H1 (cell line): ENCODE measurements at regions not wholly inside any gene's neighbourhood (a gene's known extent, or its start where the extent isn't known, plus 50 kb on each side); places are given as distances from the start of the nearest gene placed in this dataset.

ENCODE experiments used
- CTCF ChIA-PET: fragments of 300-600 bp; sonication (Branson Sonifier 250); formaldehyde crosslinking; loops from one replicate; lab custom pipeline; 2021; ENCODE audit not compliant: partially characterized antibody; lab: Charles Lee
- POLR2A ChIA-PET: fragments of 300-600 bp; sonication (Branson Sonifier 250); formaldehyde crosslinking; loops from one replicate; lab custom pipeline; 2021; ENCODE audit warnings: inconsistent platforms; ENCODE audit not compliant: partially characterized antibody; lab: Charles Lee
- DNase-seq, 2 experiments: peaks; one replicate each; pipeline versions ENCODE4 v3.0.0 to v3.0.0-alpha.2; 2010 to 2022; ENCODE audit warnings: low spot score in 2 of 2, low read depth in 1 of 2, mixed read lengths in 1 of 2
- FAIRE-seq: peaks from 2 replicates; lab custom pipeline; 2011; peaks lifted over from hg19 to GRCh38; lab: Jason Lieb, UNC
- H2AFZ ChIP-seq: 2 replicates; pipeline ENCODE4 v1.8.1; 2012; ENCODE audit warnings: low read length, inconsistent platforms
- H2AK5ac ChIP-seq: 2 replicates; pipeline ENCODE4 v1.6.1; 2013; ENCODE audit warnings: low read depth, low read length
- H2BK120ac ChIP-seq: replicated peaks from 2 replicates; pipeline ENCODE3; 2013; ENCODE audit warnings: low read depth, low read length, inconsistent platforms
- H2BK12ac ChIP-seq: 2 replicates; pipeline ENCODE4 v1.6.1; 2013; ENCODE audit warnings: low read depth, low read length
- H2BK15ac ChIP-seq: 2 replicates; pipeline ENCODE4 v1.6.1; 2013; ENCODE audit warnings: low read length
- H2BK20ac ChIP-seq: 2 replicates; pipeline ENCODE4 v1.6.1; 2013; ENCODE audit warnings: low read length
- H2BK5ac ChIP-seq: 2 replicates; pipeline ENCODE4 v1.6.1; 2013; ENCODE audit warnings: low read depth, low read length
- H3K14ac ChIP-seq: 2 replicates; pipeline ENCODE4 v1.6.1; 2013; ENCODE audit warnings: inconsistent platforms; ENCODE audit not compliant: insufficient read length
- H3K18ac ChIP-seq: 2 replicates; pipeline ENCODE4 v1.6.1; 2013; ENCODE audit warnings: low read length; ENCODE audit errors: extremely low read depth
- H3K23ac ChIP-seq: 2 replicates; pipeline ENCODE4 v1.6.1; 2013; ENCODE audit warnings: inconsistent platforms; ENCODE audit not compliant: insufficient read length
- H3K23me2 ChIP-seq: 2 replicates; pipeline ENCODE4 v1.6.1; 2013; ENCODE audit warnings: low read depth, low read length
- H3K27ac ChIP-seq: 2 replicates; pipeline ENCODE4 v1.6.1; 2011; ENCODE audit warnings: low read depth, low read length, inconsistent platforms
- H3K27me3 ChIP-seq, 4 experiments: replicated peaks in 1 of 4; 1 replicate in 1 of 4; 2 replicates in 3 of 4; pipeline versions ENCODE4 v1.6.1 to v1.8.1; 2011 to 2013; ENCODE audit warnings: low read length in 3 of 4, mild to moderate bottlenecking in 3 of 4, inconsistent platforms in 2 of 4, mixed read lengths in 2 of 4, moderate library complexity in 1 of 4; ENCODE audit not compliant: control insufficient read depth in 3 of 4, insufficient read depth in 3 of 4; ENCODE audit errors: extremely low read depth in 1 of 4
- H3K36me3 ChIP-seq, 4 experiments: 2 replicates each; pipeline versions ENCODE4 v1.6.1 to v1.8.1; 2011 to 2013; ENCODE audit warnings: mild to moderate bottlenecking in 4 of 4, low read length in 3 of 4, moderate library complexity in 2 of 4, control low read depth in 1 of 4, inconsistent platforms in 1 of 4; ENCODE audit not compliant: insufficient read depth in 4 of 4, control insufficient read depth in 2 of 4
- H3K4ac ChIP-seq: replicated peaks from 2 replicates; pipeline ENCODE3; 2013; ENCODE audit warnings: low read length, low read depth, mixed read lengths, inconsistent platforms; ENCODE audit not compliant: insufficient read length
- H3K4me1 ChIP-seq, 4 experiments: replicated peaks in 1 of 4; 1 replicate in 1 of 4; 2 replicates in 3 of 4; pipeline versions ENCODE4 v1.6.1 to v1.8.1; 2011 to 2013; ENCODE audit warnings: low read length in 3 of 4, inconsistent platforms in 2 of 4, mixed read lengths in 1 of 4; ENCODE audit not compliant: insufficient read depth in 4 of 4, control insufficient read depth in 3 of 4
- H3K4me2 ChIP-seq, 2 experiments: 2 replicates each; pipeline versions ENCODE4 v1.6.1 to v1.8.1; 2011 to 2013; ENCODE audit warnings: low read depth in 2 of 2, low read length in 2 of 2, control low read depth in 1 of 2, inconsistent platforms in 1 of 2, mild to moderate bottlenecking in 1 of 2; ENCODE audit not compliant: insufficient read depth in 1 of 2
- H3K4me3 ChIP-seq, 4 experiments: fragments of 200-600, 300-600 bp in 1 of 4; sonication (generic), shearing (Covaris generic), sonication (Bioruptor Twin) in 1 of 4; 2 replicates each; pipeline versions ENCODE4 v1.5.1 to v1.8.1; 2011 to 2016; ENCODE audit warnings: low read length in 4 of 4, low read depth in 3 of 4, control low read depth in 2 of 4, inconsistent platforms in 2 of 4, mild to moderate bottlenecking in 2 of 4, mixed read lengths in 1 of 4, moderate library complexity in 1 of 4; ENCODE audit not compliant: insufficient read depth in 2 of 4; ENCODE audit errors: extremely low read depth in 1 of 4
- H3K56ac ChIP-seq: replicated peaks from 2 replicates; pipeline ENCODE3; 2013; ENCODE audit warnings: low read depth, mild to moderate bottlenecking, mixed read lengths, low read length, inconsistent platforms; ENCODE audit not compliant: insufficient read length
- H3K79me1 ChIP-seq: 2 replicates; pipeline ENCODE4 v1.6.1; 2013; ENCODE audit warnings: low read depth, low read length, control low read depth
- H3K79me2 ChIP-seq, 2 experiments: 2 replicates each; pipeline versions ENCODE4 v1.6.1 to v1.8.1; 2012 to 2013; ENCODE audit warnings: low read length in 2 of 2, mild to moderate bottlenecking in 2 of 2, inconsistent platforms in 1 of 2; ENCODE audit not compliant: insufficient read depth in 2 of 2, control insufficient read depth in 1 of 2
- H3K9ac ChIP-seq, 4 experiments: replicated peaks in 1 of 4; 1 replicate in 1 of 4; 2 replicates in 3 of 4; pipeline versions ENCODE4 v1.6.1 to v1.8.1; 2011 to 2013; ENCODE audit warnings: low read depth in 3 of 4, low read length in 3 of 4, control low read depth in 2 of 4, mild to moderate bottlenecking in 2 of 4, moderate library complexity in 2 of 4, inconsistent platforms in 1 of 4; ENCODE audit errors: extremely low read depth in 1 of 4
- H3K9me3 ChIP-seq, 2 experiments: 2 replicates each; pipeline versions ENCODE4 v1.6.1 to v1.8.1; 2012 to 2013; ENCODE audit warnings: mild to moderate bottlenecking in 2 of 2, moderate library complexity in 2 of 2, control low read depth in 1 of 2, inconsistent platforms in 1 of 2, low read depth in 1 of 2, low read length in 1 of 2, mixed read lengths in 1 of 2; ENCODE audit not compliant: insufficient read depth in 2 of 2
- H4K20me1 ChIP-seq, 2 experiments: replicated peaks in 1 of 2; 2 replicates each; pipeline versions ENCODE3 to v1.8.1; 2011 to 2013; ENCODE audit warnings: inconsistent platforms in 2 of 2, low read length in 2 of 2, mild to moderate bottlenecking in 1 of 2; ENCODE audit not compliant: insufficient read depth in 2 of 2, control insufficient read depth in 1 of 2
- H4K5ac ChIP-seq: 2 replicates; pipeline ENCODE4 v1.6.1; 2013; ENCODE audit warnings: low read length, low read depth, mixed read lengths, inconsistent platforms; ENCODE audit not compliant: insufficient read length
- H4K8ac ChIP-seq: 2 replicates; pipeline ENCODE4 v1.8.0; 2013; ENCODE audit warnings: mild to moderate bottlenecking, moderate library complexity, low read length, inconsistent platforms; ENCODE audit not compliant: insufficient read depth; ENCODE audit errors: extremely low read depth
- H4K91ac ChIP-seq: replicated peaks from 2 replicates; pipeline ENCODE3; 2013; ENCODE audit warnings: low read length, mixed read lengths, inconsistent platforms; ENCODE audit not compliant: insufficient read length
- BACH1 ChIP-seq: IDR thresholded peaks from 2 replicates; pipeline ENCODE4 v1.6.1; 2012; ENCODE audit warnings: low read length, improper control_type of control experiment
- CBX8 ChIP-seq: fragments of 300-800, 300-1000 bp; sonication (generic); IDR thresholded peaks from 2 replicates; pipeline ENCODE4 v1.7.1; 2016; ENCODE audit warnings: low read depth, low read length, borderline replicate concordance
- CREB1 ChIP-seq: IDR thresholded peaks from 2 replicates; pipeline ENCODE4 v1.6.1; 2012; ENCODE audit warnings: inconsistent platforms
- GABPA ChIP-seq: IDR thresholded peaks from 2 replicates; pipeline ENCODE4 v1.6.1; 2011; ENCODE audit warnings: mild to moderate bottlenecking, low read length, moderate library complexity, borderline replicate concordance; ENCODE audit not compliant: insufficient read depth
- KDM4A ChIP-seq: IDR thresholded peaks from one replicate; pipeline ENCODE4 v1.7.1; 2012; ENCODE audit warnings: low read depth, mild to moderate bottlenecking, moderate library complexity, low read length, inconsistent platforms; ENCODE audit not compliant: severe bottlenecking
- KDM5A ChIP-seq: fragments of 200-600 bp; IDR thresholded peaks from 2 replicates; pipeline ENCODE4 v1.7.1; 2012; ENCODE audit warnings: mild to moderate bottlenecking, low read length, inconsistent platforms, mixed read lengths
- MAFK ChIP-seq: IDR thresholded peaks from 2 replicates; pipeline ENCODE4 v1.6.1; 2012; ENCODE audit warnings: low read depth, mild to moderate bottlenecking, improper control_type of control experiment, low read length
- NRF1 ChIP-seq: IDR thresholded peaks from 2 replicates; pipeline ENCODE4 v1.6.1; 2011; ENCODE audit warnings: mild to moderate bottlenecking, low read depth, low read length, improper control_type of control experiment
- SIRT6 ChIP-seq: IDR thresholded peaks from one replicate; pipeline ENCODE4 v1.7.1; 2012; ENCODE audit warnings: low read length, inconsistent platforms
- SP2 ChIP-seq: IDR thresholded peaks from 2 replicates; pipeline ENCODE4 v1.6.1; 2012; ENCODE audit warnings: mild to moderate bottlenecking, low read length, inconsistent platforms
- ZNF274 ChIP-seq: IDR thresholded peaks from 2 replicates; pipeline ENCODE4 v1.7.0; 2012; ENCODE audit warnings: low read length, borderline replicate concordance; ENCODE audit errors: extremely low read depth
- WGBS, 2 experiments: shearing (Covaris generic) in 1 of 2; methylation state at CpG; one replicate each; pipeline versions ENCODE4 v1.1.6 to v1.1.7; 2013 to 2015; ENCODE audit warnings: low lambda C conversion rate in 2 of 2, mixed read lengths in 2 of 2, inconsistent platforms in 1 of 2, low coverage in 1 of 2, missing lambda C conversion rate in 1 of 2; ENCODE audit not compliant: insufficient replicate concordance in 2 of 2, insufficient coverage in 1 of 2, insufficient read length in 1 of 2; ENCODE audit errors: extremely low coverage in 1 of 2, missing lambda C conversion rate in 1 of 2; 5-methylcytosine and 5-hydroxymethylcytosine counted together
- TF ChIP-seq, protein P1 (sequence below): IDR thresholded peaks from 2 replicates; pipeline ENCODE4 v1.6.1; 2011; ENCODE audit warnings: low read depth, mild to moderate bottlenecking, low read length; ENCODE audit not compliant: insufficient read depth
- TF ChIP-seq, protein P2 (sequence below): IDR thresholded peaks from 2 replicates; pipeline ENCODE4 v1.6.1; 2012; ENCODE audit warnings: low read length, inconsistent platforms
- TF ChIP-seq, protein P3 (sequence below): IDR thresholded peaks from 2 replicates; pipeline ENCODE4 v1.6.1; 2012; ENCODE audit warnings: inconsistent platforms

DNA sequence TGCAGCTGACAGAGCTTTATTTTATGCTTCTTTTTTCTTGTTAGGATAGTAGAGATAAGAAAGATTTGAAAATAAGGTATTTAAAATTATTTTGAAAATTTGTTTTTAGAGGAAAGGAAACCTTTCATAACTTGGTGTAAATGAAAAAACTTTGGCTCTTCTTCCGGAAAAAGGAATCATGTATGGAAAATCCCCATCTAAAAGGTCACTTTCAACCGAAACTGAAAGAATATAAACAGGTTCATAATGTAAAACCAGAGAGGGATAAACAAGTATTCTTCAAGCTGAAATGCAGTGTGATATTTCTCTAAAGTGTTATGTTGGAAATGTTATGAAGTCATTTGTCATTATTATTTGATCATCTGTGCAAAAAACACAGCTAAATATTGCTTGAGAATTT is 246.8 kb downstream of the NFKBIZ start:
- no peak for FAIRE-seq
- no peak for TF ChIP-seq GABPA
- TF ChIP-seq SP2, result no peak
- no peak for TF ChIP-seq KDM5A
- no peak for TF ChIP-seq MAFK
- no peak for TF ChIP-seq BACH1
- TF ChIP-seq CREB1, result no peak
- no peak for TF ChIP-seq NRF1
- TF ChIP-seq, protein P1, sequence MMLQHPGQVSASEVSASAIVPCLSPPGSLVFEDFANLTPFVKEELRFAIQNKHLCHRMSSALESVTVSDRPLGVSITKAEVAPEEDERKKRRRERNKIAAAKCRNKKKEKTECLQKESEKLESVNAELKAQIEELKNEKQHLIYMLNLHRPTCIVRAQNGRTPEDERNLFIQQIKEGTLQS, result no peak
- TF ChIP-seq, protein P2, sequence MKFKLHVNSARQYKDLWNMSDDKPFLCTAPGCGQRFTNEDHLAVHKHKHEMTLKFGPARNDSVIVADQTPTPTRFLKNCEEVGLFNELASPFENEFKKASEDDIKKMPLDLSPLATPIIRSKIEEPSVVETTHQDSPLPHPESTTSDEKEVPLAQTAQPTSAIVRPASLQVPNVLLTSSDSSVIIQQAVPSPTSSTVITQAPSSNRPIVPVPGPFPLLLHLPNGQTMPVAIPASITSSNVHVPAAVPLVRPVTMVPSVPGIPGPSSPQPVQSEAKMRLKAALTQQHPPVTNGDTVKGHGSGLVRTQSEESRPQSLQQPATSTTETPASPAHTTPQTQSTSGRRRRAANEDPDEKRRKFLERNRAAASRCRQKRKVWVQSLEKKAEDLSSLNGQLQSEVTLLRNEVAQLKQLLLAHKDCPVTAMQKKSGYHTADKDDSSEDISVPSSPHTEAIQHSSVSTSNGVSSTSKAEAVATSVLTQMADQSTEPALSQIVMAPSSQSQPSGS, result no peak
- no peak for TF ChIP-seq SIRT6
- TF ChIP-seq, protein P3, sequence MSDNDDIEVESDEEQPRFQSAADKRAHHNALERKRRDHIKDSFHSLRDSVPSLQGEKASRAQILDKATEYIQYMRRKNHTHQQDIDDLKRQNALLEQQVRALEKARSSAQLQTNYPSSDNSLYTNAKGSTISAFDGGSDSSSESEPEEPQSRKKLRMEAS, result no peak
- no peak for TF ChIP-seq KDM4A
- TF ChIP-seq ZNF274, result no peak
- no peak for TF ChIP-seq CBX8

More for the DNA sequence above, 246.8 kb downstream of the NFKBIZ start:
- no peak overlapping the region for H2BK20ac ChIP-seq
- WGBS, 2 experiments, result 91% methylated on average over 2 of the region's 2 CpGs; no CpG with 5 or more reads in 1 of the 2 experiments
- no peak overlapping the region for H3K14ac ChIP-seq
- H3K9ac ChIP-seq, result no peak overlapping the region
- H3K36me3 ChIP-seq, result no peaks in the 10 kb centered on the region
- CTCF ChIA-PET, result no interaction called here
- H4K8ac ChIP-seq, result no peak overlapping the region
- H2BK12ac ChIP-seq, result no peak overlapping the region
- no peaks in the 10 kb centered on the region for H4K20me1 ChIP-seq
- no peaks in the 10 kb centered on the region for H3K79me2 ChIP-seq
- H3K23ac ChIP-seq, result no peak overlapping the region
- H2BK120ac ChIP-seq, result no peak overlapping the region
- no peak overlapping the region for H3K56ac ChIP-seq
- H3K18ac ChIP-seq, result no peak overlapping the region
- H2BK15ac ChIP-seq, result no peak overlapping the region
- H3K27me3 ChIP-seq, result no peaks in the 10 kb centered on the region
- H3K4me1 ChIP-seq, result no peaks in the 10 kb centered on the region
- H3K9me3 ChIP-seq, result no peaks in the 10 kb centered on the region
- no peaks in the 10 kb centered on the region for H3K23me2 ChIP-seq
- H3K4ac ChIP-seq, result no peak overlapping the region
- no peak overlapping the region for H2AFZ ChIP-seq
- no peak overlapping the region for H4K91ac ChIP-seq
- H4K5ac ChIP-seq, result no peak overlapping the region
- no peak overlapping the region for H2BK5ac ChIP-seq
- H3K79me1 ChIP-seq, result no peaks in the 10 kb centered on the region
- no peak overlapping the region for H2AK5ac ChIP-seq
- DNase-seq, result no peak
- no peak overlapping the region for H3K27ac ChIP-seq
- no peak overlapping the region for H3K4me3 ChIP-seq
- H3K4me2 ChIP-seq, result no peak overlapping the region
- POLR2A ChIA-PET, result no interaction called here
